ENCODE measurements at regions not wholly inside any gene's neighbourhood (a gene's known extent, or its start where the extent isn't known, plus 50 kb on each side); places are given as distances from the start of the nearest gene placed in this dataset.
A peak's percentile ranks its signal among the peaks of the same experiment; 100 is the strongest.

DNA sequence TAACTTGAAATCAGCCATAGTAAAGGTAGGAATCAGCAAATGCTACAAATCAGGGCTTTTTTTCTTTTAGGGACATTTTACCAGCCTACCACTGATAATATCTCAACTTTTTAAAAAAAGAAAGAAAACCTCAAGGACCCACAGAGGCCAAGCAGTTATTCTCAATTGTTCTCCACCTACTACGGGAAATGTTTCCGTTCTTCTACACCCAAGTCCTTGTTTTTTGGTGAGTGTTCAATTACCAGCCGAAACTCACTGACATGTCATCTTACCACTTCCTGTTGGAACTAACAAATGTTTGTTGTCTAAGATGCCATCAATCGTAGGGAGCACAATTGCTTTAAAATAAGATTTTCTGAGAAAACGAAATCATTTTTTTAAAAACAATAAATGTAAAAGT lies 50.2 kb upstream of the CDK1 start:
- no peak for FAIRE-seq

DNA sequence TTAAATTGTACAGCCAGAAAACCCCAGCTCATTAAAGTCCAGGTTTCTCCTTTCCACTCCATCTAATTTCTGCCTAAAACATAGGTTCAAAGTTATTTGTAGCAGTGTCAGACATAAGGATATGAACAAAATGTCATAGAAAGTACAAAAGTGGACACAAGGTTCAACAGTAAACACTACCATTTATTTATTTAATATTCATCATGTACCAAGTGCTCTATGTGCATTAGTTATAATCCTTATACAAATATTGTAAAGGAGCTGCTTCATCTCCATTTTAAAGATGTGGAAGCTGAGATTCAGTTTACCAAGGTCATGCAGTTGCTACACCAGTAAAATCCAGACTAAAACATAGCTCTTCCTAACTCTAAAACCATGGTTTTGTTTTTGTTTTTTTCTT lies 52.0 kb upstream of the CDK1 start:
- no peak for FAIRE-seq

DNA sequence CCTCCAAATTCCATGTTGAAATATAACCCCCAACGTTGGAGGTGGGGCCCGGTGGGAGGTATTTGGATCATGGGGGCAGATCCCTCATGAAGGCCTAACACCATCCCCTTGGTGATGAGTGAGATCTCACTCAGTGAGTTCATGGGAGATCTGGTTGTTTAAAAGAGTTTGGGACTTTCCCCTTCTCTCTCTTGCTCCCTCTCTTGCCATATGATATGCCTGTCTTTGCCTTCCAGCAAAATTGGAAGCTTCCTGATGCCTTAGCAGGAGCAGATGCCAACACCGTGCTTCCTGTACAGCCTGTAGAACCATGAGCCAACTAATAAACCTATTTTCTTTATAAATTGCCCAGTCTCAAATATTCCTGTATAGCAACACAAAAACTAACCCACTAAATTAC lies 55.7 kb upstream of the CDK1 start:
- no peak for FAIRE-seq

- no peak for FAIRE-seq
Measured at GRCh38 chr10:60719721-60720120, 58.6 kb upstream of the CDK1 start.

GRCh38 chr10:60718886-60719285 lies 59.4 kb upstream of the CDK1 start:
- peak; percentile 98 for FAIRE-seq

GRCh38 chr10:60717852-60718251 lies 60.4 kb upstream of the CDK1 start:
- FAIRE-seq, result peak; percentile 46

- peak; percentile 54 for FAIRE-seq
Measured at GRCh38 chr10:60714233-60714632, 64.0 kb upstream of the CDK1 start.

DNA sequence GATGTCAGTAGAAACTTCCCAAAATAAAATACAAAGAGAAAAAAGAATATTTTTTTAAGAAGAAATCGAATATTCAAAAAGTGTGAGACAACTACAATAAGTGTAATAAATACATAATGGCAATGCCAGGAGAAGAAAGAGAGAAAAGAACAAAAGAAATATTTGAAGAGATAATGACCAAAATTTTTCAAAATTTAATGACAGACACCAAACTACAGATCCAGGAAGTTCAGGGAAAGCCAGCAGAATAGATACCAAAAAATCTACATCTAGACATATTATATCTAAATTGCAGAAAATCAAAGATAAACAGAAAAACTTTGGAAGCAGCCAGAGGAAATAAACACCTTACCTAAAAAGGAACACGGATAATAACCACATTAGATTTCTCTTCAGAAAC lies 66.8 kb upstream of the CDK1 start:
- FAIRE-seq, result no peak

- peak; percentile 69 for FAIRE-seq
Measured at GRCh38 chr10:60710041-60710440, 68.2 kb upstream of the CDK1 start.

- FAIRE-seq, result no peak
Measured at GRCh38 chr10:60708666-60709065, 69.6 kb upstream of the CDK1 start.

DNA sequence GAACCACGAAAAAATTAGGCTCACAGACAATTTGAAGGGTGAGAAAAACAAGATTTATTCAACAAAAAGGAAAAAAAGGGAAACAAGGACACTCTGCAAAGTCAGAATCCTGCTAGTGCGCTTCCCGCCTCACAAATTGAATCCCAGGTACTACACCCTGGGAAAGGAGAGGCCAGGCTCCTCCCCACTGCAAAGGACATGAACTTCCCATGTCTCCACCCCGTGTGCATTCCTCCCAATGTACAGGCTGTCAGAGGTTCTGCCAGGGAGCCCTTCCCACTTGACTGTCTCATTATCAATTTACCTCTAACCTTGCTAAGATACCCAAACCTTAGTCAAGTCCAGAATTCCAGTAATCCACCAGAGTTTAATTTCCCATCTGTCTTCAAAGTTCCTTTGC lies 70.4 kb upstream of the CDK1 start:
- no peak for FAIRE-seq

GRCh38 chr10:60706146-60706545 lies 72.1 kb upstream of the CDK1 start:
- no peak for FAIRE-seq

DNA sequence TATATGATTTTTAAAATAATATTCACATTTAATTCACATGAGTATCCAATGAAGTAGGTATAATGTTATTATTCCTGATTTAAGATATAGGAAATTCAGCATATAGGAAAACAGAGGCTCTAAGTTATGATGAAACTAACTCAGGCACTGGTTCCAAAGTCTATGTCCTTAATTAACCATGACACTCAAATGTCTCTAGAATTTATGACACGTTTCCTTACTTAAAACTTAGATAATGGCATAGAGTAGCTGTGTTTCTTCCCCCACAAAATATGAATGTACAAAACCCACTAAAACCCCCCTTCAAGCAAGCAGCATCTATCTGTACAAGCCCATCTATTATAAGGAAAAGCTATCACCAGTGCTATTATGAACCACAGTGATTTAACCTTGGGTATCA lies 72.9 kb upstream of the CDK1 start:
- FAIRE-seq, result no peak

DNA sequence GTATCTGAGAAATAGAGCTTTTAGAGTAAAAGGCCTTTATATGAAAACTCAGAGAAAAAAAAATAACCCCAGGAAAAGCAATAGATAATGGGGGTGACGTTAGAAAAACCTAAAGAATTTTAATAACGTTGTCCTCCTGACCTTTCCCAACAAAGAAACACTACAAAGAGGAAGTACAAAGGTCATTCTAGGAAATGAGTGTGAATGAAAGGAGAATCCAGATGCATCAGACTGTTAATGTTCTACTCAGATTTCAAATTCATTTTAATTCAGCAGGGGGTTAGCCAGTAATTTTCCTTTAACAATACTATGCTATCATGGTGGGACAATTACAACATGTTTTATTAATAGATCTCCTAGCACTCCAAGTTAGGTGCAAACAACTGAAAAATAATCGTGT lies 73.8 kb upstream of the CDK1 start:
- FAIRE-seq, result peak; percentile 68

DNA sequence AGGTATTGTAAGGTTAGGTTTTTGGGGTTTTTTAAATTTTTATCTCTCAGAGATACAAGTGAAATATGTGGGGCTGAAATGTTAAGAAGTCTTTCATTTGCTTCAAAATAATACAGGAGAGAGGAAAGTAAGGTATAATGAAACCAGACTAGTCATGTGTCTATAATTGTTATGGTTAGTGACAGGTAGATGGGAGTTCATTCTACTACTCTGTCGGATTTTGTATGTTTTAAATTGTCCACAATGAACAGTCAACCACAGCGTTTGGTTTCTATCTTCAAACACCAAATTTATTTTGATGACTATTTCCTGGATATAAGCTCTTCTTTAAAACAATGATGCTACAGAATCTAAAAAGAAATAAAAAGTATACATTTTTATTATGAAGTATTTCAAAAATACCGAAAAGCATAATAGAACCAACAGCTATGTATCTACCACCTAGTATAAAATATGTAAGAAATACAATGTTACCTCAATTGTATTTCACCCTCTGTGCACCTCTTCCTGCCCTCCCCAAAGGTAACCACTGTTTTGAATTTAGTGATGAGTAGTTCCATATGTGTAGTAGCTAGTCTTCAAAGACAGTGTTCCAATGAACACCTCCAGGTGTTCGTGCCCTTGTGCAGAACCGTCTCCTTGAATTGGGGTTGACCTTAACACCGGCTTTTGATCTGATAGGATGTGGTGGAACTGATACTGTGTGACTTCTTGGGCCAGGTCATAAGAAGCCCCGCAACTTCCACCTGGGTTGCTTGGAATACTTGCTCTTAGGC lies 74.8 kb upstream of the CDK1 start:
- FAIRE-seq, result no peak

GRCh38 chr10:60687679-60688078 lies 90.6 kb upstream of the CDK1 start:
- FAIRE-seq, result no peak

GRCh38 chr10:60684091-60684490 lies 94.2 kb upstream of the CDK1 start:
- FAIRE-seq, result no peak

DNA sequence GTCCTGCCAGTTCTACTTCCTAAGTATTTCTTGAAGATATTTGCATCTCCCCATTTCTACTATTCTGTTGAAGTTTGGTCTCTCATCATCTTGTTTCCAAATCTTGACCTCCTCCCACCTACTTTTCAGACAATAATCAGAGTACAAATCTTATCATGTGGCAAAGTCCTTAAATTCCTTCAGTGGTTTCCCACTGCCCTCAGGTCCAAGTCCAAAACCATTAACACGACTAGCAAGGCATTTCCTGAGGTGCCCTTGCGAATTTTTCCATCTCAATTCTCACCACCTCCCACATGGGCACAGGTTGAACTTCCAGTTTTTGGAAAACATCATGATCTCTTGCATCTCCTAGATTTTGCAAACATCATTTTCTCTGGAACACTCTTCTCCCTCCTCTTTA lies 97.2 kb upstream of the CDK1 start:
- FAIRE-seq, result no peak

GRCh38 chr10:60679388-60679990 lies 98.8 kb upstream of the CDK1 start:
- no peak for FAIRE-seq

GRCh38 chr10:60678978-60679377 lies 99.3 kb upstream of the CDK1 start:
- no peak for FAIRE-seq

DNA sequence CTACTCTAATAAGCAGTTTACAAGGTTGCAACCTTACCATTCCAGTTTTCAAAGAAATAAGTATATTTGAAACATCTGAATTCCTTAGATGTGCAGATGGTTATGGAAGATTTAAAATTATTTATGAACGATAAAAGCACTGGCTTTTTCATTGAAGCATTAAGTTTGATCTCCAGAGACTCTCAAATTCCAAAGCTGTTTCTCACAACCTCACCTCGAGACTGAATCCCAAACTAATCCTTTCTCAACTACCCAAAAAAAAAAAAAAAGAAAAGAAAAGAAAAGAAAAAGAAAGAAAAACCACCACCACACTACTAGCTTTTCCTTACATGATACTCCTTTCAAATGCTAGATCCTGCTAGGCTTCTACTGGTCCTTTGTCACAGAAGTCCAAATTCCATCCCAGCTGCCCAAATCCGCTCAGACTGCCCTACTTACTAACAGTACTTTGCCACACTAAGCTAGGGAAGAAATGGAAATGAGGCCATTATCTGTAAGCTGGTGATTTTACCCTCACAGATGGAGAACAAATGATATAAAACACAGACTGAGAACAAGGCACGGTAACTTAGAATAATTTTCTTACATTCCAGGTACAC lies 100.6 kb upstream of the CDK1 start:
- peak; percentile 45 for FAIRE-seq

DNA sequence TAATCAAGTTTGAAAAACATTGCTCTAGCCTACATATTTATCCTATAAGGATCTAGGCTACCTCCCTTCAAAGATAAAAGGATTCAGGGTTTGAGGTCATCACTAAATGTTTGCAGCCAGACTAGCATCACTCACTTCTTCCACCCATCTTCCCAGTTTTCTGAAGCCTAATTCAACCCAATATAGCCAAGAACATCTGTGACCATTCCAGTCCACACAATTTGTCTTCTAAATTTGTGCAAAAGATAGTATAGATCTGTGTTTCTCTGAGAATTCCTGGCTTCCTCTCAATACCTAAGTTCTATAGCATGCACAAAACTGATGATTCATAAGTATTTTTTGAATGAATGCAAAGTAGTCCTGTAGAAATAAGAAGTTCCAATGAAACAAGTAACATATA lies 103.0 kb upstream of the CDK1 start:
- no peak for FAIRE-seq

DNA sequence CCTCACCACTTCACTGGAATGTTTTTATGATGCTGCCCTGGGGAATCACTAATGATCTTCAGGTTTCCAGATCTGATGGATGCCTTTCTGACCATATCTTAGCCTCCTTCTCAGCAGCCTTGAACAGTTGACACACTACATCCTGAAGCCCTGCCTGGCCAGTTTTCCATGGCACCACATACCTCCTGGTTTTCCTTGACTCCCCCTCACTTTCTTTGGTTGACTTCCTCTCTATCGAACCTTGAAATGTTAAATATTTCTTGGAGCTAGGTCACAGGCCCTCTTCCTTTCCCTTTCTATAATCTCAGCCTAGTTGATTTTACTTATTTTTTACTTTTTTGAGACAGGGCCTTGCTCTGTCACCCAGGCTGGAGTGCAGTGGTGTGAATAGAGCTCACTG lies 108.8 kb upstream of the CDK1 start:
- no peak for FAIRE-seq

DNA sequence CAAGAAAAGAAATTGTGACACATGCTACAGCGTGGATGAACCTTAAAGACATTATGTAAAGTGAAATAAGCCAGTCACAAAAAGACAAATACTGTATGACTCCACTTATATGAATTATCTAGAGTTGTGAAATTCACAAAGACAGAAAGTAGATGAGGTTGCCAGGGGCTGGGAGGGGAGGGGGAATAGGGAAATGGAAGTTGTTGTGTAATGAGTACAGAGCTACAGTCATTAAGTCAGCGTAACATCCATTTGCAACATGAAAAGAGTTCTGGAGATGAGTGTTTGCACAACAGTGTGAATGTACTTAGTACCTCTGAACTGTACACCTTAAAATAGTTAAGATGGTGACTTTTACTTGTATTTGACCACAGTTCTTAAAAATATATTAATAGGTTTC lies 112.1 kb upstream of the CDK1 start:
- FAIRE-seq, result no peak
